Common myeloid progenitor, CD34-positive (primary cell): ENCODE measurements at regions not wholly inside any gene's neighbourhood (a gene's known extent, or its start where the extent isn't known, plus 50 kb on each side); places are given as distances from the start of the nearest gene placed in this dataset.
A peak's percentile ranks its signal among the peaks of the same experiment; 100 is the strongest.

ENCODE experiments used
- CTCF ChIA-PET: fragments of 350-600 bp; sonication (Branson Sonifier 250); formaldehyde crosslinking; loops from one replicate; lab custom pipeline; 2021; ENCODE audit warnings: antibody characterized with exemption; lab: Charles Lee
- POLR2A ChIA-PET: fragments of 350-600 bp; sonication (Branson Sonifier 250); formaldehyde crosslinking; loops from one replicate; lab custom pipeline; 2021; ENCODE audit warnings: antibody characterized with exemption; lab: Charles Lee
- DNase-seq, 3 donors: peaks; one replicate each; pipeline versions ENCODE4 v3.0.0 to v3.0.0-alpha.2; 2013
- H3K27ac ChIP-seq, 2 experiments: 1 replicate in 1 of 2; 2 replicates in 1 of 2; pipeline ENCODE4 v1.7.0; 2013; ENCODE audit warnings: inconsistent platforms in 2 of 2, low read length in 2 of 2, mild to moderate bottlenecking in 2 of 2, low read depth in 1 of 2, moderate library complexity in 1 of 2; ENCODE audit not compliant: severe bottlenecking in 2 of 2, insufficient read depth in 1 of 2, poor library complexity in 1 of 2
- H3K27me3 ChIP-seq, 5 experiments: replicated peaks in 2 of 5; 1 replicate in 3 of 5; 2 replicates in 2 of 5; pipeline versions ENCODE4 v1.6.1 to v1.7.0; 2013; ENCODE audit warnings: low read length in 4 of 5, mild to moderate bottlenecking in 2 of 5, moderate library complexity in 2 of 5, inconsistent platforms in 1 of 5; ENCODE audit not compliant: insufficient read depth in 5 of 5, control insufficient read depth in 4 of 5
- H3K36me3 ChIP-seq, 4 experiments: 1 replicate in 2 of 4; 2 replicates in 2 of 4; pipeline versions ENCODE4 v1.6.1 to v1.7.0; 2013; ENCODE audit warnings: low read length in 3 of 4, control low read depth in 1 of 4, mild to moderate bottlenecking in 1 of 4; ENCODE audit not compliant: control insufficient read depth in 4 of 4, insufficient read depth in 4 of 4
- H3K4me1 ChIP-seq, 4 experiments: 1 replicate in 3 of 4; 2 replicates in 1 of 4; pipeline versions ENCODE4 v1.6.1 to v1.7.1; 2013; ENCODE audit warnings: low read length in 3 of 4, mild to moderate bottlenecking in 3 of 4, control low read depth in 1 of 4, inconsistent platforms in 1 of 4, moderate library complexity in 1 of 4; ENCODE audit not compliant: control insufficient read depth in 4 of 4, insufficient read depth in 4 of 4; ENCODE audit errors: control extremely low read depth in 1 of 4
- H3K4me3 ChIP-seq, 7 experiments: 1 replicate in 4 of 7; 2 replicates in 3 of 7; pipeline versions ENCODE4 v1.5.1 to v1.7.0; 2013; ENCODE audit warnings: mild to moderate bottlenecking in 7 of 7, low read length in 6 of 7, moderate library complexity in 6 of 7, inconsistent platforms in 2 of 7, low read depth in 2 of 7, control low read depth in 1 of 7; ENCODE audit not compliant: insufficient read depth in 4 of 7, control insufficient read depth in 1 of 7; ENCODE audit errors: extremely low read depth in 1 of 7
- H3K9me3 ChIP-seq, 5 experiments: 1 replicate in 4 of 5; 2 replicates in 1 of 5; pipeline versions ENCODE4 v1.6.1 to v1.7.1; 2013; ENCODE audit warnings: low read length in 4 of 5, mild to moderate bottlenecking in 2 of 5, inconsistent platforms in 1 of 5, low read depth in 1 of 5, moderate library complexity in 1 of 5; ENCODE audit not compliant: control insufficient read depth in 4 of 5, insufficient read depth in 2 of 5; ENCODE audit errors: control extremely low read depth in 1 of 5
- WGBS: methylation state at CpG from one replicate; pipeline ENCODE4 v1.1.5; 2013; ENCODE audit not compliant: insufficient coverage; 5-methylcytosine and 5-hydroxymethylcytosine counted together

DNA sequence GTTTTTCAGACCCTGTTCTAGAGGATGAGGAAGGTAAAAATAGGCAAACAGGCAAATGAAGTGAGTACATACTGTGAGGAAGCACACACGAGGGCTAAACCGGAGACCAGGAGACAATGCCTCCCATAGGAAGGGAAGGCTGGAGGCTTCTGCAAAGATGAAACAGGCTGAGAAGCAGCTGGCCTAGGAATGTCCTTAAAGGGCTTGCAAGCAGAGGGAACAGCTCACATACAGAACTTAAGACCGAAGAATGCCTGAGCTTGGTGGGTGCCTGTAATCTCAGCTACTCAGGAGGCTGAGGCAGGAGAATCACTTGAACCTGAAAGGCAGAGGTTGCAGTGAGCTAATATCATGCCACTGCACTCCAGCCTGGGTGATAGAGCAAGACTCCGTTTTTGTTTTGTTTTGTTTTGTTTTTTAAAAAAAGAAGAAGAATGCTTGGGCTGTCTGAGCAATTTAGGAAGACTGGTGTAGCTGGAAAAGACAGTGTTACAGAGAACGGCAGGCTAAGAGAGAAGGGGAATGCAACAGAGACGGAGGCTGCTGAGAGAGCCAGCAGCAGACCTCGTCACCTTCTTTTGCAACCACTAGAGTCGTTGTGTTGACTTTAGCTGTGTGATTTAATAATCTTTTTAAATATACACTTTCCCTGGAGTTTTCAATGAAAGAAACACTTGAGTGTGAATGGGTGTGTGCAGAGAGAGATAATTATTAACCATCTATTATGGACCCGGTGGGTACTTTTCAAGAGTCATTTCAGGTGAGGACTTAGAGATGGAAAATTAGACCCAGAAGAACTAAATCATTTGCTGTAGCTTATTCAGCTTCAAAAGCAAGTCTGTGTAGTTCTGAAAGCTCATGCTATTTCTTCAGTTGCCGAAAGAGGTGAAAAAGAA, 232.8 kb downstream of the GALR1 start:
- Histone ChIP-seq H3K9me3 (peaks cover 0 to 8% (median 0%) of the 10 kb centered on the region in 5 experiments), H3K27ac (no peak overlapping the region), H3K4me3 (no peak overlapping the region), H3K4me1 (no peaks in the 10 kb centered on the region), H3K36me3 (no peaks in the 10 kb centered on the region), H3K27me3 (peaks cover 0 to 2% (median 0%) of the 10 kb centered on the region in 5 experiments)
- 93% methylated on average over 4 of the region's 10 CpGs for WGBS
- ChIA-PET CTCF (interaction anchor here (1.3 kb wide), 1 partner anchor 9 kb away, joined by 4 read pairs; no protein-coding TSS in a partner anchor), POLR2A (no interaction called here)
- DNase-seq: no peak

GRCh38 chr18:77486985-77487384, 237.3 kb downstream of the GALR1 start:
- Histone ChIP-seq H3K36me3 (no peaks in the 10 kb centered on the region), H3K9me3 (peaks cover 0 to 8% (median 0%) of the 10 kb centered on the region in 5 experiments), H3K4me1 (no peaks in the 10 kb centered on the region), H3K27ac (no peak overlapping the region), H3K27me3 (peaks cover 0 to 2% (median 0%) of the 10 kb centered on the region in 5 experiments), H3K4me3 (no peak overlapping the region)
- ChIA-PET CTCF (no interaction called here), POLR2A (no interaction called here)
- 78% methylated on average over 1 of the region's 3 CpGs for WGBS
- no peak for DNase-seq

DNA sequence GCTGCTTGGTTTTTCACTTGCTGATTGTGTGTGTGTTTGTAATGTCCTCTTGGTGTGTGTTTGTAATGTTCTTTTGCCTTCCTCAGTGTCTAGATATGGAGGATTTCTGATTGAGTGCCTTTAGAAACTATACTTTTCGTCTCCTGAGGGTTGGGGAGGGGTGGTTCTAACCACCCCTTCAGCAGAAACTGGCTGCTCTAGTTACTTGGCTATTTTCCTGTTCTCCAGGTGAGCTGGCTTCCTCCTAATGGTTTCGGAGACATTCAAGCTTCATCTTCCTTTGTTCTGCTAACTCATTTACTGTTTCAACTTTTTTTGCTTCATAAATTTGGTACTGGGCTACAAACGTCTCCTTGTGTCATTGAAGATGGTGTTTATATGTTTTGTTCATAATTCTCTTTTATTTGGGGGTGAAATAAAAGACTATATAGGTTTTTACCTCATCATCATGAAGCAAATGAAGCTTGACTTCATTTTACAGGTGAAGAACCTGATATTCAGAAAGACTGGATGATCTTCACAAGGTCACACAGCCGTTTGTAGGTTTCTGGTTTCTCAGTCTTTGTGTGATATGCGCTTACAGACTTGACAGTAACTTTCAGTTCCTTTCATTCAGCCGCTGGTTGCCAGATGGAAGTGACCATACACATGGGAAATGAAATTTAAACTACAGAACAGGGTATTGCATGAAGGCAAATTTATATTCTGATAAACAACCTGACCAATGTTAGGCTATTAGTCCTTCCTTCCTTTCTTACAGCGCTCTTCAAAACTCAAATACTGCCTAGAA, 238.5 kb downstream of the GALR1 start:
- Histone ChIP-seq H3K9me3 (peaks cover 0 to 8% (median 0%) of the 10 kb centered on the region in 5 experiments), H3K27me3 (peaks cover 0 to 2% (median 0%) of the 10 kb centered on the region in 5 experiments), H3K27ac (no peak overlapping the region), H3K36me3 (no peaks in the 10 kb centered on the region), H3K4me1 (no peaks in the 10 kb centered on the region), H3K4me3 (no peak overlapping the region)
- no peak for DNase-seq
- POLR2A ChIA-PET: no interaction called here
- CTCF ChIA-PET: no interaction called here
- WGBS: 72% methylated on average over 4 of the region's 7 CpGs

GRCh38 chr18:77495079-77495478, 245.4 kb downstream of the GALR1 start:
- ChIA-PET POLR2A (no interaction called here), CTCF (no interaction called here)
- peaks cover 0 to 7% (median 0%) of the 10 kb centered on the region in 4 experiments for H3K4me1 ChIP-seq
- H3K36me3 ChIP-seq: no peaks in the 10 kb centered on the region
- H3K4me3 ChIP-seq: no peak overlapping the region
- WGBS: 83% methylated on average over 1 of the region's 5 CpGs
- H3K27ac ChIP-seq: no peak overlapping the region
- DNase-seq: no peak
- peaks cover 0 to 3% (median 0%) of the 10 kb centered on the region in 5 experiments for H3K9me3 ChIP-seq
- H3K27me3 ChIP-seq: peaks cover 0 to 1% (median 0%) of the 10 kb centered on the region in 5 experiments

DNA sequence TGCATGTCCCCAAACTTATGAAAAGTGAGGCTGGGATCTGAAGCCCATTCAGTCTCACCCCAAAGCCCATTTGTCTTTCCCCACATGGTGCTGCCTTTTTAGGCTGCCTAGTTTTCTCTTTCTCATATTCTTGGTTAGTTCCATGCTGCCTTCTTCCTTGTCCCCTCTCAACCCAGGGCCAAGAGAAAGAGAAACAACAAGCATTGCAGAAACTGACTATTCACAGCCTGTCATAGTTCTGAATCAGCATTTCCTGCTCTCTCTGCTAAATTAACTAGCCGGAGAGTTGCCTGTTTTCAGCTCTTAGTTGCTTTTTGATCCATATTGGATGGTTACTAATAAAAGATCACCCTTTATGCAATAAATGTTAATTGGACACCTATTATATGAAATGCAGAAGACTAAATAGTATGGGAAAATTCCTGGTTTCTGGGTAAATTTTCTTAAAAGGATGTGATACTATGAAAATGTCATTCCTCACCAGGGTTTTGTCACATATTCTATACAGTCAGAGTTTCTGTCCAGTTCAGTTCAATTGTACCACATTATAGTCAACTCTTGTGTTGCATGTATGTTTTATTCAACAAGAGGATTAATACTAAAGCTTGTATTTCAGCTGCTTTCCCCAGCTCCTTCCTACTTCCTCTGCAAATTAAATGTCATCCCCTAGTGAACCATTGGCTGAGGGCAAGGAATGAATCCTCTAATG, 246.5 kb downstream of the GALR1 start:
- Histone ChIP-seq H3K9me3 (peaks cover 0 to 3% (median 0%) of the 10 kb centered on the region in 5 experiments), H3K27ac (no peak overlapping the region), H3K27me3 (peaks cover 0 to 1% (median 0%) of the 10 kb centered on the region in 5 experiments), H3K36me3 (no peaks in the 10 kb centered on the region), H3K4me1 (peaks cover 0 to 7% (median 0%) of the 10 kb centered on the region in 4 experiments), H3K4me3 (peak overlapping the region in 1 of 7 experiments; percentile 4)
- WGBS: no CpG with 5 or more reads among the region's 1 CpG
- ChIA-PET CTCF (no interaction called here), POLR2A (no interaction called here)
- DNase-seq: peak; percentile 3 to 54 (median 45)

DNA sequence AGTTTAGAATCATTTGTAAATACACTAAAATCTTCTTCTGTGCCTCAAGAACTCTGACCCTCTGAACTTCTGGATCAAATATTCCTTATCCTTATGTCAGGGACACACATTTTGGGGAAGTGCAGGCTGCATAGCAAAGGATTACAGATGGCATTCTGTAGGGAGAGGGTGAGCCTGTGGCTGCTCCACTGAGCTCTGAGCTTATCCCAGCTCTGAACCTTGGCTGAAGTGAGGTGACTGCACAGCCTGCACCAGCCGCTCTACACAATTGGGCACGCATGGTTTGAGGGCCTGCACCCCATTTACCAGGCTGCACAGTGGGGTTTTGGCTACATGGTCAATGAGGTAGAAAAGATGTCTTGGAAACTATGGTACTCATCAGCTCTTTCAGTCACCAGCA, 251.6 kb downstream of the GALR1 start:
- no peak overlapping the region for H3K4me3 ChIP-seq
- no peak for DNase-seq
- WGBS: 100% methylated on average over 1 of the region's 2 CpGs

More for the DNA sequence above, 251.6 kb downstream of the GALR1 start:
- no peaks in the 10 kb centered on the region for H3K36me3 ChIP-seq
- H3K27me3 ChIP-seq: peaks cover 0 to 1% (median 0%) of the 10 kb centered on the region in 5 experiments
- H3K27ac ChIP-seq: no peak overlapping the region
- H3K9me3 ChIP-seq: peaks cover 0 to 3% (median 0%) of the 10 kb centered on the region in 5 experiments
- CTCF ChIA-PET: no interaction called here
- POLR2A ChIA-PET: no interaction called here
- H3K4me1 ChIP-seq: peaks cover 0 to 2% (median 0%) of the 10 kb centered on the region in 4 experiments
